GM19372 (cell line): ENCODE measurements at regions not wholly inside any gene's neighbourhood (a gene's known extent, or its start where the extent isn't known, plus 50 kb on each side); places are given as distances from the start of the nearest gene placed in this dataset.

ENCODE experiments used
- ATAC-seq: cut with Tn5 transposase; IDR thresholded peaks from one replicate; pipeline ENCODE4 v1.9.1; 2021; ENCODE audit warnings: mild to moderate bottlenecking, low read depth, moderate library complexity; ENCODE audit not compliant: unreplicated experiment

DNA sequence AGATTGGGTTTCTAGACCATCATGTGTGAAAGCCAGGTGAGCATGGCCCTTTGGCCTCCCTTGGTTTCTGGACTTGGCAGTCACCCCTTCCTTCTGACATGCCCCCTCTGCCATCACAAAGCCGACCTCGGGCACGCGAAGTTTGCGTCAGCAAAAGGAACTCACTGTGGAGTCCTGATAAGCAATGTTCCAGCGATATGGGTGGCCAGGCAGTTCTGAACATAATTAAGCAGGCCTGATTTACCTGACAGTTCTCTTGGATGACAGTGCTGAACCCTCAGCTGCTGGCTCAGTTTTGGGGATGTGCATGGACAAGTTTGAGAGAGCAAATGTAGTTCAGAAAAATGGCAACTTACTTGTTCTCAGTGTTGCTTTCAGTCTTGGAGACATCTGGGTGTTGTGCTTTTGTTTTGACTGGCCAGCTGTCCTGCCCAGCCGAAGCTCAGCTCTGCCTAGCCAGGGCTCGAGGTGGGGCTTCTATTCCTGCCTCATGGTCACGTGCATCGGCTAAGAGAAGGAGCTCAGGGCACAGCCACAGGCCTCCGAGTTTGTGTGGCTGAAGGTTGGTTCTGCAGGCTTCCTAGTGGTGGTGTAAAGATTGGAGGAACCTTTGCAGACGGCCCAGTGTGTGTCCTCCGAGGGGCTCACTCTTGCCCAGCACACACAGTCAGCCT is 78.3 kb downstream of the CLDN34 start:
- ATAC-seq, result no peak

DNA sequence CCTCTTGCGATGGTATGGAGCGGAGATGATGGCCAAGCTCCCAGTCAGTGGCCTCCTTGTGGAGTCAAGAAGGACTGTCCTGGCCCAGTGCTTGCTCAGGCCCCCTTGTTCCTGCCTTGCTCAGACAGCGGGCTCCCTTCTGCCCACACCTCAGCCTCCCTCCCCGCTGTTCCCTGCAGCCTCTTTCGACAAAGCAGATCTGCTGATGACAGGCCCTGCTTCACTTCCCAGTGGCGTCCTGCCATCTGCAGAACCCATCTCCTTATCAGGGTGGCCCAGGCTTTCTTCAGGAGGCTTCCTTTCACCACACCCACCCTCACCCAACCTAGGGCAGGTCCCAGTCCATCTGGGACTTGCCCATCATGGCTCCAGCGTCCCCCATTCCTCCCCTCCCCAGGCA is 80.0 kb downstream of the CLDN34 start:
- ATAC-seq, result no peak

DNA sequence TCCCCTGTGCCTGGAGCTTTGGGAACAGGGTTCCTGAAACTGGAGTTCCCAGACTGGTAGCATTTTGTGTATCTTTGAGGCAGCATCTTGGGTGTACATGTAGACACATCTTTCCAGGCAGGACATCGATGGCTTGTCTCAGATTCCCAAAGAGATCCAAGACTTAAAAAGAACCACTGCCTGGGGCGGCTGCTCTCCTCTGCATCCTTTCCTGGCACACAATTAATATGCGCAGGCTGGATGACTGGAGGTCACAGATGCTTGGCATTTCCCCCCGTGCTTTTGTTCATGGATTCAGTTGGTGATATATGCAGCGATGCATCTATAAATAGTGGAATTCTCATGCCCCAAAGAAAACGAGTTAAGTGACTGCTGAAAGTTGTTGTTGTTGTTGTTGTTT is 80.5 kb downstream of the CLDN34 start:
- no peak for ATAC-seq

DNA sequence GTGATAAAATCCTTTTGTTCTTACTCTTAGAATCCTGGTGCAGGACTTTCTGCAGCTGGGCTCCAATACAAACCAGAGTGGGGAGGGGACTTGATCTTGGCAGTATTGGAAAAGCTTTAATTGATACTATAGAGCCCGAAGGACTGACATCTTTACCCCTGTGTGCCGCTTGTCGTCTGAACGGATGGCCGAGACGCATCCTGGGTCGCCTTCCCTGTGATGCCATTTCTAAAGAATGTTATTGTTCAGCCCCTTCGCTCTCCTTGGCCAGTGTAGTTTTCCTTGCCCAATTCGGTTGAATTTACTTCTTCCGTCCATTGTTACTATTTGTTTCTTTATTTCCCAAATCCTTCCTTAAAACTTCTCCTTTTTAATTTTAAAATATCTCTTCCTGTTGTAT is 80.9 kb downstream of the CLDN34 start:
- no peak for ATAC-seq

DNA sequence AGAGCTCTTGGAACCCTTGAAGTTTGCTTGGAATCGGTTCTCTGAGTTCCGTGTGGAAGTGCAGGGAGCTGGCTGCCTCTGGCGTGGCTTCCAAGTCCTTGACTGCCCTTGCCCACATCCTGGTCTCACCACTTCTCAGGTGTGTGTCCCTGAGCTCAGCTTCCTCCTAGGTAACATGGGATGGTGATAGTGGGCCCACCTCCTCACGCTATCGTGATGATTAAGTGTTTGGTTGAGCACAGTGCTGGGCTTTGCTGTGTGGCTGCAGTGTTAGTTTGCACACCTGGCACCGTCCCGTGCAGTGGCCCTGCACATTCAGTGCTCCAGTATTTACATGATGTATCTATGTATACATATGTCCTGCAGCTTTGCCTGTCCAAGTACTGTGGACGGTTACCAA is 81.5 kb downstream of the CLDN34 start:
- no peak for ATAC-seq

DNA sequence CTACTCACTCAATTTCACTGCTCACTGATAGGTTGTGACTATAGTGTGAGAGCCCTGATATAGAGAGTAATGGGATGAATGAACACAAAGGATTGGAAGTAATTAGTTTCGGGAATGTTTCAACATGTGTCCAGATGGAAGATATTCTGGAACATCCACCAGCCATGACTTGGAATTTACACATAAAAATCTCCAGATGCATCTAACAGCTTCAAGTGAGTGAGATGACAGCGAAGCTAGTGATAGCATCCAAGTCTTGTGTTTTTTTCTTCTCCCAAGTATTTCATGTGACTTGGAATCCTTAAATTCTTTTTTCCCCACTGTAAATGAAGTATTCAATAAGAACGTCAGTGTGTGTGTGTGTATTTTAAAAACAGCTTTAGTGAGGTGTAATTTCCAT is 82.1 kb downstream of the CLDN34 start:
- ATAC-seq, result no peak

DNA sequence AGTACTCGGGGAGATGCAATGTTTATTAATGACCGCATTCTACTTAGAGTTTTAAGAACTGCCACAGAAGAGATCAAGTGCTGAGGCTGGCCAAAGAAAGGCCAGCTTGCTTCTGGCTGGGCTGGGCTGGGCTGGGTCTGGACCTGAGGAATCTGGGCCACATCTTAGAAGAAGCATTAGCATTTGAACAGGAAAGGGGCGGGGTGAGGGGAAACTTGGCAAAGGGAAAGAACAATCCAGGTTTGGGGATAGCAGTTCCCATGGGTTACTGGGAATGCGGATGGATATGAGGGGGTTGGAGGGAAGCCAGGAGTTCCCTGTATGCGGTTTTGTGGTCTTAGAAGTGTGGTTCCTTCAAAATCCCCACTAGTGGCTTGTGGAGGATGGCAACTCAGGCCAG is 83.3 kb downstream of the CLDN34 start:
- no peak for ATAC-seq

DNA sequence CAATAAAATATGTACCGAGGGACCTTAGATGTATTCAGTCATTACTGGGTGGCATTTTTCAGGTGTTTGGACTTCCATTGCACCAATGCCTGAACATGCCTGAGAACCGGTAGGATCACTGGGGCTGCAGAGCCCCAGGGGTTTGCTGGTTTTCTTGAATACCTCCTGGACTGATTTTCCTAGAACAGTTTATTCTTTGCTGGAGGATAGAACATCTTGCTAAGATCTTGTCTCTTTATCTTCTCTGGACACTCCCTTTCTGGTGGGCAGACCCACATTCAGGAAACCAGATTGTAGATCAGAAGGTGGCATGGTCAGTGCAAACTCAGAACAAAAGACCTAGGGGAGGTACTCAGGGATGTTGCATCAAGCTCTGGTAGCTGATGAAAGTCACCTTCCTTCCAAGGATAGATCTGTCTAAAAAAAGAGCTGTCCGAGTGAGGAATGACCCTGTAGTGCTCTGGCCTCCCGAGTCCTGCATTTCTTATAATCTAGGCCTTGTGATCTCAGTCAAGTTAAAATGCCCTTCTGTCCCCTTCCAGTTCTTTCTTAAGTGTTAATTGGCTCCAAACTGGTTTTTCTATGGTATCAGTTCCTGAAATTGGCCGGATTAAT is 84.8 kb downstream of the CLDN34 start:
- no peak for ATAC-seq

DNA sequence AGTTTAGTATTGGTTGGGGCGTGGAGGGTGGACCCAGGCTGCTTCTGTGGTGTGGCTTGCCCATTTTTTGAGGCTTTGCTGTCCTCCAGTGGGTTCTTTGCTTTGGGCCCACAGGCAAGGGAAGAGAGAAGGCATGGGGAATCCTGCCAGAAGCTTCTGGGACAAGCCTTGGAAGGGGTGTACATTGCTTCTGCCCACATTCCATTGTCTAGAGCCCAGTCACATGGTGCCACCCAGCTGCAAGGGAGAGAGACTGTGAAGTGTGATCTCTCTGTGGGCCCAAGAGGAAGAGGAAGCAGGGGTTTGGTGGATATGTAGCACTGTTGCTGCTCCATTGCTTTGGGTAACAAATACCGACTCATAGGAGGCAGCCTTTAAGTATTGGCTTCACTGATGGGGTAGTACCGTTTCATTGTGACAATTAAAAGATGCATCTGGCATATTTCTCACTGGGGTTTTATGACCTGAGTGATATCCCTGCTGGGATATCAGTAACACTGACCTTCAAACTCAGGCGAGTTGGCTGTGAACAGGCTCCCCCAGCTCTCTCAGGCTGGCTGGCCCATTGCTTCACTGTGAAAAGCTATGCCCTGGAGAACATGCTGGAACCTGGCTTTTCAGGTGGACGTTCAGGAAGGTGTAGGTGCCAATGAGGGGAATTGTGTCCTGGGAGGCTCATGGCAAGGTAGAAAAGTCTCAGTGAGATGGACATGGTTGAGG is 85.9 kb downstream of the CLDN34 start:
- no peak for ATAC-seq

DNA sequence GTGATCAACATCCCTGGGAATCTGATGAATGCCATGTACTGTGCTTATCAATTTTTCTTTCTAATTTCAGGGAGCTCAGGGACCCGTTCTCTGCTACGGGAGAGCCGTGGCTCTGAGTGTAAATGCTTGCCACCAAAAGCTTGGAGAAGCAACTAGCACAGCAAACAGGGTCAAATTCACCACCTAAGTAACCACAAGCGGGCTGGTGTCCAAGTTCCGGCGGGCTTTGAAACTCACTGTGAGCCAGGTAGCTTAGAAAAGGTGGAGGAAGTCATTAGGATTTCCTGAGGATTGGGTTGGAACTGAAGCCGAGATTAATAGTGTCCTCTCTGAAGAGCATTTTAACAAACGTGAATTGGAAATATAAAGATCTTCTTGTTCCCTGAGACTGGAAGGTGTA is 87.2 kb downstream of the CLDN34 start:
- ATAC-seq, result no peak

DNA sequence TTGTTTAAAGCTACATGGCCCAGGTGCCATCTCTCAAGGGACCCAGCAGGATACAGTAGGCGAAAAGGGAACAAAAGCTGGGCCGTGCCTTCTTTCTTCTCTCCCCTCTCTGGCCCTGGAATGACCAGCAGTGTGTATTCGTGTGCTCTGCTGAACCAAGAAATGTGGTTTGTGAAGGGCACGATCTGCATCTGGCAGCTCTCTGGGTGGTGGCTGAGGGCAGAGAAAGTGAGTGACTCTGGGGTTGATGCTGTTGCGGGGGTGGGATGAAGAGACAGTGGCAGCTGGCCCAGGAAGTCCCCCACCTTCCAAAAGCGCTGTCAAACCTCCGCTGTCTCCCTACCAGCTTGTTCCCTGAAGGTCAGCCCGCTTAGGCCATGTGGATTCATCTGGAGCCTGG is 88.3 kb downstream of the CLDN34 start:
- ATAC-seq, result no peak

DNA sequence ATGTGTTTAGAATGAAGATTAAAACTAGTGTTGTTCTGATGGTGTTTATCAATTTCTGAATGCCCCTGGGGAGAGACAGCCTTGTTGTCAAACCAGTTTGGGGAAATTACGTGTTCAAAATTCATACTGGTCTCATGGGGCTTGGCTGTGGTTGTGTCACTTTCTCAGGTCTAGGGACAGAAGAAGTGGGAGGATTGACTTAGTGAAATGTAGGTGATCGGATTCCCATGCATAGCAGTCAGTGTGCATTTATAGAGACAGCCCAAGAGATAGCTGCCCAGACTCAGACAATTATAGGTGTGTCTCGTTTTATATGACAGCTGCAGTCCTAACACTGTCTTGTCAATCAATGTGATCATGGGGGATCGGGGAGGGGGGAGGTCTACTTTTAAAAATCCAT is 94.4 kb upstream of the CLCN4 start:
- no peak for ATAC-seq

DNA sequence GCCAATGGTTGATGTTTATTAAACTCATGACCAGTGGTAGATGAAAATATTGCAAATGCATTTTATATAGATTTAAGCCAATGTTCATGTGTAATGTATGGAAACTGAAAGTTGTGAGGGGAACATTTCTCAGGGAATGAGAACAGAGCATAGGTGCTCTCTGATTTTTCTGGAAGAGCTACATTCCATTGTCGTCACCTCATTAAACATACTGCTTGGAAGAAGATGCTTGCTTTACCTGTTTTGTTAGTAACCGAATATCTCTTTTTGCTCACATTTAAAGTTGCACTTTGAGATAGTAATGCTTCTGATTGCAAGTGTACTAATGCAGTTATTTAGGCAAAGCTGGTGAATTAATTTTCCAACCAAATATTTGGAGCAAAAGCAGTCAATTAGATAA is 93.8 kb upstream of the CLCN4 start:
- no peak for ATAC-seq

DNA sequence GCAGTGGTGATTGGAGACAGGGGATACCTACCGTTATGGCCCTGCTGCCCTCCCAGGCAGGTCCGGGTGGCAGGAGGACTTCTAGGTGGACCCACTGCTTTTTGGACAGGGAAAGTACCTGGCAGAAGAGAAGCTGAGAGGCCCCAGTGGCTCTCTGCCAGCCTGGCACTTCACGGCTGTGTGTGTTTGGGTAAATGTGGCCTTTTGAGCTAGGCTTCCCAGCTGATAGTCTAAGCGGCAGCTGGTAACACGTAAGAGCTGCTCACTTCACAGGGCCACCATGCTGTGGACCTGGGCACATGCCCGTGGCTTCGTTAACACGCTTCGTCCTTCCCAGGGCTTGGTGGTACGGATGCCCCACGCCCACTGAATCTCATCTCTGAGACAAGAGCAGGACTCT is 92.0 kb upstream of the CLCN4 start:
- ATAC-seq, result no peak

DNA sequence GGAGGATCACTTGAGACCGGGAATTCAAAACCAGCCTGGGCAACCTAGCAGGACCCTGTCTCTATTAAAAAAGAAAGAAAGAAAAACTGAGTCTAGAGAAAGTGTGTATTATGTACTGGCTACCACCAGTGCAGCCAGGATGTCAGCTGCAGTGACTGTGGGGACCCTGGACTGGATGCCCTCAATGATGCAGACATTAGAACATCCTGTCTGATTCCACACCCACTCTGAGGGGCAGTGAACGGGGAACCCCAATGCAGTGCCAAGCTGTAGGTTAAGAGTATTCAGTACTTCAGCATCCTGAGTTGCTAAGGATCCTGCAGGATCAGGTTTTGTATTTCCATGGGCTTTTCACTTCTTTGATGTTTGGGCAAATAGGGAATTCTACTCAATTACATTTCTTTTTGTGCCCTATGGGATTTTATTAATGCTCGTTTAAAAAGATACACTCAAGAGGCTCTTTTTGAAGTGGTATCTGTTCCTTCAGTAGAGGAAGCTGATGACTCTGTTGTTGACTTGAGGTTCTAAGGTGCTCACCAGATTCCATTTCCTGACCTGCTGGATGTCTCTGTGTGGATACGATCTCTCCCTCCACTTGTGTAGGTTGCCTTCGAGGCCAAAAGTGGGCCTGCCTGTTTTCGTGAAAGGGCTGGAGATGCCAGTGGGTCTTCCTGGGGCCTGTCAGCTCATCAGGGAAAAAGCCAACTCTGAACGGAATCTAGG is 85.9 kb upstream of the CLCN4 start:
- no peak for ATAC-seq

DNA sequence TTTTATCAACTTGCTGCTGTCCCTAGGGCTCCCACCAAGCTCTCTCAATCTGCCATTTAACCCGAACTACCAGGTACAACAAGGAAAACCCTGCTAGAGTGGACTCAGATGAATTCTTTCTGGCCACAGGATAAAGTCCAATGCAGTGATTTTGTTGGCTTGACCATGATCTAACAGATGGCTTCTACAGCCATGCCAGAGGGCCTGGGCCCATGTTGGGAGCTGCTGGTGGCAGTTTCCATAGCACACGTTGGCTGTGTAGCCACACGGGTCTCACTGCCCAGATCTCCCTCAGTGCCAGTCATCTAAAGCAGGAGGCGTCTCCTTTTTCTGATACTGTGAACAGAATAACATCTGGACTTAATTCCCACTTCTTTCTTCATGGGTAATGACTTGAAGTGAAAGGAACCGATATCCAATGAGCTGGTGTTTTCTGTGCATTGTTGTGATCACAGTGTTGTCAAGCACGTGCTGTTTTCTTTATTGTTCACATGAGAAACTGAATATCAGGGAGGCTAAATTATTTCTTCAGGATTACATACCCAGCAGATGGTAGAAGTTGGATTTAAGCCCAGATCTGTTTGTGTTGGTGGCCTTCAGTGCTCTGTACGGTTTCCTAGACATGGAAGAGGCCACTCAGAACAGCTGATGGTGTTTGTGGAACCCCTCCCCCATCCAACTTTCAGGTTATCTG is 85.2 kb upstream of the CLCN4 start:
- no peak for ATAC-seq

DNA sequence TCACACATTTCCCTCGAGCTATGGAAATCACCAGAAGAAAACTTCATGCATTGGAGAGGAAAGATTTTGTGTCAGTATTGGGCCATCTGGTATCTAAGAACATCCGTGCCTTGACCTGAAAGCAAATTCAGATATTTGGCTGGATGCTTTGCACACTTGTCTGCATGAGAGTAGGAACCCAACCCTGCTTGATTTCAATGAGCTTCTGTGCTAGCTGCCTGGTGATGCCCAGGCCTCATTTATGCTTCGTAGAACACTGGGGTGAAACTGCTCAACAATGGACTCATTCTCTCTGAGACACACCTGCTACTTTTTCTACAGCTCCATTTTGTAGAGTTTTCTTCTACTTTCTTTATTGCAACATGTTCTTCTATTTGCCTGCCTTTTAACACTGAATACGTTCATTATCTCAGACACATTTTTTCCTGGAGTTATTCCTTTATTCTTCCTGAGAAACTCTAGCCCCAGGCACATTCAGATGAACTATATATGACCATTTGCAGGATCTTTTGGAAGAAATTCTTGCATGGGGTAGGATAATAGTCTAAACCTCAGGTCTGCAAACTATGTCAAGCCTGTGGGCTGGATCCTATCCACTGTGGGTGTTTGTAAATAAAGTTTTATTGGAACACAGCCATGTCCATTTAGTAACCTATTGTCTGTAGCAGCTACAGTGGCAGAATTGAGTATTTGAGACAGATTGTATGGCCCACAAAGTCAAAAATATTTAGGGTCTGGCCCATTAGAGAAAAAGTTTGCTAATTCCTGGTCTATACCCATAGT is 83.8 kb upstream of the CLCN4 start:
- no peak for ATAC-seq

DNA sequence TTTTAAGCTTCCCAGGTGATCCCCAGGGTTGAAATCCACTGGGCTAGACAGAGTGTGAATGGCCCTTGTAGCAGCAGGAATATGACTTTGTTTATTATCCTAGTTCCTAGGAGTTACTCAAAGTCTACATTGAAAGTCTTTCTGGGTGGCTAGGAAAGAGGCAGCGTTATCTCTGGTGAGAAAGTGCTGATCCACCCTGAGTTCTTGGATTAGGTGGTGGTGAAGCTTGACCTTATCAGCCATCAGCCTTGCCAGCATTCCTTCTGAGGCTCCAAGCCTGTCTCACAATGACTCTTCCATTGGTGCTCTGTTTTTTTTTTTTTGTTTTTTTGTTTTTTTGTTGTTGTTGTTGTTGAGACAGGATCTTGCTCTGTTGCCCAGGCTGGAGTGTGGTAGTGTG is 83.1 kb upstream of the CLCN4 start:
- no peak for ATAC-seq

DNA sequence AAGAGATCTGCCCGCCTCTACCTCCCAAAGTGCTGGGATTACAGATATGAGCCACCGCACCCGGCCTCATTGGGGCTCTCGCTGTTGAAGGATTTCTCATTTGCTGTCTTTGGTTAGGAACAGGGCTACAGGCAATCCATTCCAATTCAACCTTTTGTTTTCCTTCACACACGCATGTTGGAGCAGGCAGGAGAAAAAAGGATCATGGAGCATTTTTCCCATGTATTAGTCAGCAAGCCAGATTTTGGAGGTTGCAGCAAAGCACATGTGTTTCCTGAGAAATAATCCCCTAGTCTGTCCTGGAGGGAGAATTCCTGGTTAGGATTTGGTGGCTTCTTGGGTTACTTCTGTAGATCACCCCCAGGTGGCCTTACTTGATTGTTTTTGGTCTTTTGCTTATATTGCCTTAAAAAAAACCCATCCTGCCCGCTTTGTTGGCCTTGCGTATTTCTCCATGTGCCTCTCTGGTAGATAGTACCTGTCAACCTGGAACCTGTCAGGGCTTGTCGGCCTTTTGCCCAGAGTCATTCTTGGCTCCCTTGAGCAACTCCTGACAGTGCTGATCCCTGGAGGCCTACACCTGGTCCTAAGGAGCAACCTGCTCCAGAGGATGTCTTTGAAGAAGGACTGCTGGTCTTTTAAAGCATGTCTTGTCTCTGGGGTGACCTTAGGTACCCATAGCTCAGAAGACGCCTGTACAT is 82.4 kb upstream of the CLCN4 start:
- ATAC-seq, result no peak
